ENCODE measurements at regions not wholly inside any gene's neighbourhood (a gene's known extent, or its start where the extent isn't known, plus 50 kb on each side); places are given as distances from the start of the nearest gene placed in this dataset.

DNA sequence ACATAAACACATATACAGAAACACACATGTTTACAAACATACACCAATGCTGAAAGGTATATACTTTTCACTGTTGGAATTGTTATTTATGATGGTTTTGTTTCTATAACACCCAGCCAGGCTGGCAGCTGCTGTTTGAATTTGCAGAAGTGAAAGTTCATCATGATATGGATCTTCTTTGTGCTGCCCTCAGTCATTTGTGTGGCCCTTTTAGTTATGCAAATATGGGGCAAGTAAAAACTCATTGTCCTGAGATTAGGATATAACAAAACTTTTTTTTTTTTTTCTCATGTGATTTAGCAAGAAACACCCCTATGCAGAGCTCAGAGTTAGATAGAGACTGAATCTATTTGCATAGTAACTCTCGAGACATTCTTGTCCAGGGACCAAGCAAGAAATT, 714.1 kb downstream of the KCNJ3 start:
- H3K4me3 ChIP-seq (replicated peaks; ENCODE audit: low read depth, low read length) = no peak overlapping the region
- TF ChIP-seq, protein P1, sequence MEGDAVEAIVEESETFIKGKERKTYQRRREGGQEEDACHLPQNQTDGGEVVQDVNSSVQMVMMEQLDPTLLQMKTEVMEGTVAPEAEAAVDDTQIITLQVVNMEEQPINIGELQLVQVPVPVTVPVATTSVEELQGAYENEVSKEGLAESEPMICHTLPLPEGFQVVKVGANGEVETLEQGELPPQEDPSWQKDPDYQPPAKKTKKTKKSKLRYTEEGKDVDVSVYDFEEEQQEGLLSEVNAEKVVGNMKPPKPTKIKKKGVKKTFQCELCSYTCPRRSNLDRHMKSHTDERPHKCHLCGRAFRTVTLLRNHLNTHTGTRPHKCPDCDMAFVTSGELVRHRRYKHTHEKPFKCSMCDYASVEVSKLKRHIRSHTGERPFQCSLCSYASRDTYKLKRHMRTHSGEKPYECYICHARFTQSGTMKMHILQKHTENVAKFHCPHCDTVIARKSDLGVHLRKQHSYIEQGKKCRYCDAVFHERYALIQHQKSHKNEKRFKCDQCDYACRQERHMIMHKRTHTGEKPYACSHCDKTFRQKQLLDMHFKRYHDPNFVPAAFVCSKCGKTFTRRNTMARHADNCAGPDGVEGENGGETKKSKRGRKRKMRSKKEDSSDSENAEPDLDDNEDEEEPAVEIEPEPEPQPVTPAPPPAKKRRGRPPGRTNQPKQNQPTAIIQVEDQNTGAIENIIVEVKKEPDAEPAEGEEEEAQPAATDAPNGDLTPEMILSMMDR (IDR thresholded peaks at IDR 0.05; ENCODE audit: low read length, missing control alignments) = no peak
- no peak for DNase-seq (ENCODE audit: low read depth)

DNA sequence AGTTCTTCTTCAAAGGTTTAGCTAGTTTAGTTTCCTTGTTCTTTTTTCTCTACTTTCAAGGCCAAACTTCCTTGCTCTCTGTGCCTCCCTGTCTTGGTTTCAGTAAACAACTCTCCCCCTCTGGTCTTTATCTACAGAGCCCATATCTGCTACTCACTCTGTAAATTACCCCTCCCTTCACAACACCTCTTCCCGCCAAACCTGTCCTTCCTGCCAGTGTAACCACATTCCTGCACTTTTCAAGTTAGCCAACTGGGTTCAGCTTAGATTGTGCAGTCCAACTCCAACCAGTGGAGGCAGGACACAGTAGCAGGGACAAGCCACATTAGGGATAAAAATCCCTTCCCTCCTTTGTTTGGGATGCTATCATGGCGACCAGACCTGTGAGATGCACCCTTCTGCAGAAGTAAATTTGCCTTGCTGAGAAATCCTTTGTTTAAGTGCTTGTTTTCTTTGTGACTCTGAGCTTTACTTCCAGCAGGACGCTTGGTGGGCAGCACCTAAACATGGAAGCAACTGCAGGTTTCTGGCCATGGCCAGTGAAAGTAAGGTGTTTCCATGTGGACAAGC, 706.0 kb downstream of the KCNJ3 start:
- TF ChIP-seq, protein P1 (IDR thresholded peaks at IDR 0.05; ENCODE audit: low read length, missing control alignments) = no peak
- DNase-seq (ENCODE audit: low read depth) = no peak
- H3K4me3 ChIP-seq (replicated peaks; ENCODE audit: low read depth, low read length) = no peak overlapping the region

DNA sequence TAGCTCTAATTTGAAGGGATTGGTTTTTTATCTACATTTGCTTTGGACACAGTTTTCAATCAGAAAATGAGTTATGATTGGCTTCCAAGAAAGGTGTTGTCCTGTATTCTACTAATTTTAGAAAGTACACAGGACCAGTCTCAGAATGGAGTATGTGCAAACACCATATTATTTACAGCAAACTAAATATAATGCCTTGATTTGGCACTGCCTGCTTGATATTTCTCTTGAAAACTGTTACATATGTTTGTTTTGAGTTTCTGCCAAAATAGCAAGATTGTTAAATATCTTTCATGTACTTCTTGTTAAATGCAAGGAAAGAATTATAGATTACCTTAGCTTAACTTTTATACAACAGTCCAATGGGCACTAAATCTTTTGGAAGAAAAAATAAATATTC, 694.9 kb downstream of the KCNJ3 start:
- no peak for DNase-seq (ENCODE audit: low read depth)
- TF ChIP-seq, protein P1 (IDR thresholded peaks at IDR 0.05; ENCODE audit: low read length, missing control alignments) = no peak

DNA sequence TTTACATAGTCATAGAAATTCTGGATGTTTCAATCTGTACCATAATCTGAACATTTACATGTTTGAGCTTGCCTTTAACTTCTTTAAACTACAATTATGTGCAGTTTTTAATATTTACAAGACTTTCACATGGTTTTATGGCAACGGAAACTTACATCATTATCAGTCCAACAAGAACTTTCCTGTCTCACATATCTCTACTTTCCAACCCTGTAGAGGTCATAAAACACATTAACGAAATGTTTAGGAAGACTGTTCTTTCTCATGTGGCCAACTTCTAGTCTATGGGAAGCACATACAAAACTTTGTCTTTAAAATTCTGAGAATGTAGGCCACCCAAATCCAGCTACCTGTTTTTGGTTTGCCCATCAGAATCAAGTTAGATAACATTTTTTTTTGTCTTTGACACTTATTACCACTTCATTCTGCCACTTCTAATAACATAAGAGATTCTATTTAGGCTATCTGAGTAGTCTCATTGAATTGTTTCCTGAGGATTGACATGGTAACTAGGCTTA, 693.2 kb downstream of the KCNJ3 start:
- TF ChIP-seq, protein P1 (IDR thresholded peaks at IDR 0.05; ENCODE audit: low read length, missing control alignments) = no peak
- no peak overlapping the region for H3K4me3 ChIP-seq (replicated peaks; ENCODE audit: low read depth, low read length)
- no peak for DNase-seq (ENCODE audit: low read depth)

More for the DNA sequence above, 694.9 kb downstream of the KCNJ3 start:
- no peak overlapping the region for H3K4me3 ChIP-seq (replicated peaks; ENCODE audit: low read depth, low read length)

DNA sequence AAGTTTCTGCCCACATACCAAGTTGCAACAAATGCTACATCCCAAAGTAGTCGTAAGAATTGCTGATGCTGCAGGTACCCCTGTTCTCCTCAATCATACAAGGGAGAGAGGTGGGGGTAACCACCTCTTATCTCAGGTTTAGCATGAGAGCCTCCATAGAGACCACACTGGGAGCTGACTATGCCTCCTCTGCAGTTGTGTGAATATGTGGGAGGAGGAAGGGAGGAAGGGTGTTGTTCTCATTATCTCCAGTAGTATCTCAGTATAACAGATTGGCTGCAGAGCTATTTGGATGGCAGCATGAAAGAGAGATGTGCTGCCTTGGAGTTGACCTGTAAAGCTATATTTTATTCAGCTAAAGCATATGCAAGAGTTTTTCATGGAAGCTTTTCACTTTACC, 690.7 kb downstream of the KCNJ3 start:
- no peak overlapping the region for H3K4me3 ChIP-seq (replicated peaks; ENCODE audit: low read depth, low read length)
- no peak for DNase-seq (ENCODE audit: low read depth)
- TF ChIP-seq, protein P1 (IDR thresholded peaks at IDR 0.05; ENCODE audit: low read length, missing control alignments) = no peak

DNA sequence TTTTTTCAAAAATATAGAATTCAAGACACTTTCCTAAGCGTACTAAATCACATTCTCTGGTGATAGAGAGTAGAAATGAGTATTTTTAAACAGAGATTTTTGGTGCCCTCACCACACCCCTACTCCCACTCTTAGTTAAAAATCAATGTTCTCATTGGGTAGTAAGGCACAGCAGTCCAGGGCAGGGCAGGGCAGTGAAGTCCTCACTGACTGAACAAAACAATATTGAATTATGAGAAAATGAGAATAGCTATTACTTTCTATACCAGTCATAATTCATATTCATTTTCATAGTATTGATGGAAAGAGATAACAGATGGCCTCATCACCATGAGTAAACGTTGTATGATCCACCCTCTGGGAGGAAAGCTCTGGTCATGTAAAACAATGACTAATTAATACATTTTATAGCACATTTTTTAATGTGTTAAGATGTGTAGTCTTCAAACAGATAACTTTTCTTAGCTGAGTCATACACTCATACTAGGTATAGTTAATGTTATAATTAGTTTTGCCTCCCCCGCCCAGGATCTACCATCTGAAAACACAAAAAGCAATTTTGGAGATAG, 686.1 kb downstream of the KCNJ3 start:
- H3K4me3 ChIP-seq (replicated peaks; ENCODE audit: low read depth, low read length) = no peak overlapping the region
- no peak for DNase-seq (ENCODE audit: low read depth)
- TF ChIP-seq, protein P1 (IDR thresholded peaks at IDR 0.05; ENCODE audit: low read length, missing control alignments) = no peak

DNA sequence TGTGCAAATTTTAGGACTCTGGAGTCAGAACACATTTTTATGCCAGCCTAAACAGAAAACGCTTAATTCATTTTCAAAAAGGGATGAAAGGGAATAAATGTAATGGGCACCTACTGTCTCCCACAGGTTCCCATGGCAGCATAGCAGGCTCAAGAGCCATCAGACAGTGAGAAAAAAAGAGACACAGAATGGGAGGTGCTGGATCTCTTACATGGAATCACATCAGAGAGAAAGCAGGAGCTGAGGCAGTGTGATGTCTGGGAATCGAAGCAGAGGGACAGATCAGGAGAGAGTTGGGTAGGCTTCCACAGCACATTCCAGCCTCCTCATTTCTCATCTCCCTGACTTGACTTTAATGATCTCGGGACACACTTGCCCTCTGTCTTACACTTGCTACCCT, 684.3 kb downstream of the KCNJ3 start:
- TF ChIP-seq, protein P1 (IDR thresholded peaks at IDR 0.05; ENCODE audit: low read length, missing control alignments) = no peak
- no peak overlapping the region for H3K4me3 ChIP-seq (replicated peaks; ENCODE audit: low read depth, low read length)
- no peak for DNase-seq (ENCODE audit: low read depth)

All from fibroblast of pulmonary artery (primary cell).